HUES6 (cell line): ENCODE measurements at regions not wholly inside any gene's neighbourhood (a gene's known extent, or its start where the extent isn't known, plus 50 kb on each side); places are given as distances from the start of the nearest gene placed in this dataset.

Experiments used
- H3K27ac ChIP-seq: 2 replicates; pipeline ENCODE4 v1.7.0; 2013; ENCODE audit warnings: low read depth, mild to moderate bottlenecking, low read length, inconsistent platforms
- H3K27me3 ChIP-seq: 2 replicates; pipeline ENCODE4 v1.6.1; 2013; ENCODE audit warnings: low read length; ENCODE audit not compliant: control insufficient read depth, insufficient read depth
- H3K36me3 ChIP-seq: 2 replicates; pipeline ENCODE4 v1.6.1; 2013; ENCODE audit warnings: low read length; ENCODE audit not compliant: control insufficient read depth, insufficient read depth
- H3K4me1 ChIP-seq: 2 replicates; pipeline ENCODE4 v1.6.1; 2013; ENCODE audit warnings: low read length; ENCODE audit not compliant: control insufficient read depth, insufficient read depth
- H3K4me3 ChIP-seq: 2 replicates; pipeline ENCODE4 v1.5.1; 2013; ENCODE audit warnings: low read depth, low read length
- H3K9ac ChIP-seq: one replicate; pipeline ENCODE4 v1.6.1; 2013; ENCODE audit warnings: mild to moderate bottlenecking, low read length
- H3K9me3 ChIP-seq: 2 replicates; pipeline ENCODE4 v1.6.1; 2013; ENCODE audit warnings: low read depth, low read length; ENCODE audit not compliant: control insufficient read depth, insufficient read depth

- Histone ChIP-seq H3K9me3 (peaks cover 22% of the 10 kb centered on the region), H3K36me3 (no peaks in the 10 kb centered on the region), H3K27me3 (no peaks in the 10 kb centered on the region), H3K9ac (no peak overlapping the region), H3K27ac (no peak overlapping the region), H3K4me3 (no peak overlapping the region), H3K4me1 (no peaks in the 10 kb centered on the region)
Observed at GRCh38 chr22:49168219-49168813, 659.4 kb downstream of the BRD1 start.

- no peaks in the 10 kb centered on the region for H3K4me1 ChIP-seq
- H3K9me3 ChIP-seq = peaks cover 13% of the 10 kb centered on the region
- no peak overlapping the region for H3K4me3 ChIP-seq
- no peaks in the 10 kb centered on the region for H3K27me3 ChIP-seq
- no peak overlapping the region for H3K9ac ChIP-seq
- H3K27ac ChIP-seq = no peak overlapping the region
- no peaks in the 10 kb centered on the region for H3K36me3 ChIP-seq
Observed at GRCh38 chr22:49166746-49167145, 660.9 kb downstream of the BRD1 start.

GRCh38 chr22:49166211-49166610 is 661.5 kb downstream of the BRD1 start:
- no peaks in the 10 kb centered on the region for H3K4me1 ChIP-seq
- H3K27me3 ChIP-seq = no peaks in the 10 kb centered on the region
- no peak overlapping the region for H3K4me3 ChIP-seq
- H3K36me3 ChIP-seq = no peaks in the 10 kb centered on the region
- H3K9me3 ChIP-seq = peaks cover 10% of the 10 kb centered on the region
- no peak overlapping the region for H3K27ac ChIP-seq
- H3K9ac ChIP-seq = no peak overlapping the region

GRCh38 chr22:49164773-49165320 is 662.8 kb downstream of the BRD1 start:
- Histone ChIP-seq H3K27ac (no peak overlapping the region), H3K9me3 (peaks cover 6% of the 10 kb centered on the region; the same call in 1 of the 2 replicates), H3K36me3 (no peaks in the 10 kb centered on the region), H3K9ac (no peak overlapping the region), H3K27me3 (no peaks in the 10 kb centered on the region), H3K4me1 (no peaks in the 10 kb centered on the region), H3K4me3 (no peak overlapping the region)

GRCh38 chr22:49163960-49164690 is 663.5 kb downstream of the BRD1 start:
- no peaks in the 10 kb centered on the region for H3K27me3 ChIP-seq
- no peaks in the 10 kb centered on the region for H3K4me1 ChIP-seq
- H3K36me3 ChIP-seq = no peaks in the 10 kb centered on the region
- peaks cover 6% of the 10 kb centered on the region; the same call in 1 of the 2 replicates for H3K9me3 ChIP-seq
- H3K4me3 ChIP-seq = no peak overlapping the region
- H3K27ac ChIP-seq = no peak overlapping the region
- H3K9ac ChIP-seq = no peak overlapping the region

- Histone ChIP-seq H3K9me3 (peaks cover 3% of the 10 kb centered on the region; the same call in 1 of the 2 replicates), H3K36me3 (no peaks in the 10 kb centered on the region), H3K4me1 (no peaks in the 10 kb centered on the region), H3K27ac (no peak overlapping the region), H3K27me3 (no peaks in the 10 kb centered on the region), H3K9ac (no peak overlapping the region), H3K4me3 (no peak overlapping the region)
Observed at GRCh38 chr22:49163258-49163959, 664.3 kb downstream of the BRD1 start.

- peaks cover under 1% of the 10 kb centered on the region; the same call in 1 of the 2 replicates for H3K9me3 ChIP-seq
- H3K27ac ChIP-seq = no peak overlapping the region
- H3K36me3 ChIP-seq = no peaks in the 10 kb centered on the region
- no peaks in the 10 kb centered on the region for H3K27me3 ChIP-seq
- H3K4me3 ChIP-seq = no peak overlapping the region
- H3K9ac ChIP-seq = no peak overlapping the region
- H3K4me1 ChIP-seq = no peaks in the 10 kb centered on the region
Observed at GRCh38 chr22:49162841-49163240, 664.8 kb downstream of the BRD1 start.

GRCh38 chr22:49161002-49161850 is 666.4 kb downstream of the BRD1 start:
- H3K27me3 ChIP-seq = no peaks in the 10 kb centered on the region
- no peak overlapping the region for H3K4me3 ChIP-seq
- H3K4me1 ChIP-seq = no peaks in the 10 kb centered on the region
- H3K9ac ChIP-seq = no peak overlapping the region
- H3K36me3 ChIP-seq = no peaks in the 10 kb centered on the region
- H3K27ac ChIP-seq = no peak overlapping the region
- no peaks in the 10 kb centered on the region; the same call in 1 of the 2 replicates for H3K9me3 ChIP-seq

- Histone ChIP-seq H3K27ac (no peak overlapping the region), H3K4me3 (no peak overlapping the region), H3K9ac (no peak overlapping the region), H3K4me1 (no peaks in the 10 kb centered on the region), H3K9me3 (no peaks in the 10 kb centered on the region; the same call in 1 of the 2 replicates), H3K27me3 (no peaks in the 10 kb centered on the region), H3K36me3 (no peaks in the 10 kb centered on the region)
Observed at GRCh38 chr22:49160261-49161001, 667.2 kb downstream of the BRD1 start.

- Histone ChIP-seq H3K27ac (no peak overlapping the region), H3K9me3 (no peaks in the 10 kb centered on the region; the same call in 1 of the 2 replicates), H3K36me3 (no peaks in the 10 kb centered on the region), H3K4me3 (no peak overlapping the region), H3K27me3 (no peaks in the 10 kb centered on the region), H3K9ac (no peak overlapping the region), H3K4me1 (no peaks in the 10 kb centered on the region)
Observed at GRCh38 chr22:49159711-49160110, 668.0 kb downstream of the BRD1 start.
